H9 (cell line): ENCODE measurements at regions not wholly inside any gene's neighbourhood (a gene's known extent, or its start where the extent isn't known, plus 50 kb on each side); places are given as distances from the start of the nearest gene placed in this dataset.

Source experiments
- DNase-seq: peaks from one replicate; pipeline ENCODE4 v3.0.0-alpha.2; 2017
- H2AFZ ChIP-seq: one replicate; pipeline ENCODE4 v1.6.1; 2013; ENCODE audit warnings: mild to moderate bottlenecking, low read length, control low read depth, moderate library complexity
- H2AK5ac ChIP-seq: 2 replicates; pipeline ENCODE4 v1.6.1; 2013; ENCODE audit warnings: low read length, control low read depth, mixed read lengths; ENCODE audit not compliant: insufficient read length
- H2BK120ac ChIP-seq: one replicate; pipeline ENCODE4 v1.6.1; 2013; ENCODE audit warnings: low read depth, mild to moderate bottlenecking, low read length, control low read depth, inconsistent platforms; ENCODE audit not compliant: poor library complexity, severe bottlenecking
- H2BK12ac ChIP-seq: 2 replicates; pipeline ENCODE4 v1.6.1; 2013; ENCODE audit warnings: low read length, control low read depth, mixed read lengths, low read depth; ENCODE audit not compliant: insufficient read length
- H2BK15ac ChIP-seq: 2 replicates; pipeline ENCODE4 v1.6.1; 2013; ENCODE audit warnings: low read depth, low read length, control low read depth
- H2BK20ac ChIP-seq: one replicate; pipeline ENCODE4 v1.6.1; 2013; ENCODE audit warnings: low read depth, mild to moderate bottlenecking, low read length, control low read depth, inconsistent platforms; ENCODE audit not compliant: poor library complexity, severe bottlenecking
- H2BK5ac ChIP-seq: 2 replicates; pipeline ENCODE4 v1.6.1; 2013; ENCODE audit warnings: low read length, control low read depth, mixed read lengths; ENCODE audit not compliant: insufficient read length
- H3K14ac ChIP-seq: 2 replicates; pipeline ENCODE4 v1.6.1; 2013; ENCODE audit warnings: low read length, control low read depth; ENCODE audit not compliant: insufficient read depth
- H3K18ac ChIP-seq: 2 replicates; pipeline ENCODE4 v1.6.1; 2013; ENCODE audit warnings: low read depth, mild to moderate bottlenecking, mixed read lengths, low read length, control low read depth; ENCODE audit not compliant: insufficient read length
- H3K23ac ChIP-seq: 2 replicates; pipeline ENCODE4 v1.6.1; 2013; ENCODE audit warnings: low read length, control low read depth, mixed read lengths, low read depth; ENCODE audit not compliant: insufficient read length
- H3K23me2 ChIP-seq: 2 replicates; pipeline ENCODE4 v1.6.1; 2013; ENCODE audit warnings: low read depth, mild to moderate bottlenecking, mixed read lengths, low read length, control low read depth; ENCODE audit not compliant: insufficient read length, poor library complexity, severe bottlenecking
- H3K27ac ChIP-seq: 2 replicates; pipeline ENCODE4 v1.5.1; 2013; ENCODE audit warnings: low read length, control low read depth, mixed read lengths, low read depth; ENCODE audit not compliant: insufficient read length
- H3K27me3 ChIP-seq: 2 replicates; pipeline ENCODE4 v1.6.1; 2013; ENCODE audit warnings: low read length, control low read depth, inconsistent platforms; ENCODE audit not compliant: insufficient read depth
- H3K4ac ChIP-seq: 2 replicates; pipeline ENCODE4 v1.6.1; 2013; ENCODE audit warnings: low read depth, mild to moderate bottlenecking, control low read depth, inconsistent platforms, low read length, moderate library complexity
- H3K4me1 ChIP-seq: 2 replicates; pipeline ENCODE4 v1.6.1; 2013; ENCODE audit warnings: low read length, control low read depth, inconsistent platforms; ENCODE audit not compliant: insufficient read depth
- H3K4me2 ChIP-seq: 2 replicates; pipeline ENCODE4 v1.6.1; 2013; ENCODE audit warnings: low read length, control low read depth, mixed read lengths; ENCODE audit not compliant: insufficient read length, insufficient read depth
- H3K56ac ChIP-seq: 2 replicates; pipeline ENCODE4 v1.6.1; 2013; ENCODE audit warnings: low read depth, mild to moderate bottlenecking, mixed read lengths, low read length, control low read depth; ENCODE audit not compliant: insufficient read length
- H3K79me1 ChIP-seq: 2 replicates; pipeline ENCODE4 v1.6.1; 2013; ENCODE audit warnings: low read depth, mild to moderate bottlenecking, moderate library complexity, low read length, control low read depth, inconsistent platforms; ENCODE audit not compliant: insufficient read depth, poor library complexity, severe bottlenecking
- H3K79me2 ChIP-seq: 2 replicates; pipeline ENCODE4 v1.6.1; 2013; ENCODE audit warnings: low read length, control low read depth, inconsistent platforms; ENCODE audit not compliant: insufficient read depth
- H3K9ac ChIP-seq: 2 replicates; pipeline ENCODE4 v1.6.1; 2013; ENCODE audit warnings: low read length, control low read depth, mixed read lengths; ENCODE audit not compliant: insufficient read length; ENCODE audit errors: extremely low read depth
- H3K9me3 ChIP-seq: one replicate; pipeline ENCODE4 v1.6.1; 2013; ENCODE audit warnings: low read depth, low read length, inconsistent platforms; ENCODE audit not compliant: control insufficient read depth
- H3T11ph ChIP-seq: one replicate; pipeline ENCODE4 v1.6.1; 2013; ENCODE audit warnings: mild to moderate bottlenecking, low read length, control low read depth, inconsistent platforms
- H4K20me1 ChIP-seq: one replicate; pipeline ENCODE4 v1.6.1; 2013; ENCODE audit not compliant: control insufficient read depth, insufficient read length, insufficient read depth
- H4K5ac ChIP-seq: 2 replicates; pipeline ENCODE4 v1.6.1; 2013; ENCODE audit warnings: low read depth, mild to moderate bottlenecking, mixed read lengths, low read length, control low read depth; ENCODE audit not compliant: insufficient read length
- H4K8ac ChIP-seq: replicated peaks from 2 replicates; pipeline ENCODE4 v1.6.1; 2013; ENCODE audit warnings: low read length, control low read depth, mixed read lengths, low read depth; ENCODE audit not compliant: insufficient read length
- H4K91ac ChIP-seq: 2 replicates; pipeline ENCODE4 v1.6.1; 2013; ENCODE audit warnings: low read depth, mild to moderate bottlenecking, moderate library complexity, mixed read lengths, low read length, control low read depth; ENCODE audit not compliant: insufficient read length
- H3K27ac Mint-ChIP-seq, 3 experiments: 2 replicates in 2 of 3; 3 replicates in 1 of 3; pipeline ENCODE4 v1.8.0; 2020 to 2021; ENCODE audit warnings: mixed read lengths in 3 of 3, mild to moderate bottlenecking in 1 of 3, moderate library complexity in 1 of 3
- H3K27me3 Mint-ChIP-seq: 2 replicates; pipeline ENCODE4 v1.8.0; 2021; ENCODE audit warnings: low read depth, mild to moderate bottlenecking, moderate library complexity, mixed read lengths
- H3K36me3 Mint-ChIP-seq, 3 experiments: 2 replicates in 2 of 3; 3 replicates in 1 of 3; pipeline ENCODE4 v1.8.0; 2020 to 2021; ENCODE audit warnings: low read depth in 3 of 3, mixed read lengths in 3 of 3; ENCODE audit not compliant: insufficient read depth in 1 of 3
- H3K4me1 Mint-ChIP-seq, 2 experiments: 2 replicates each; pipeline ENCODE4 v1.8.0; 2020; ENCODE audit warnings: mixed read lengths in 2 of 2
- H3K4me3 Mint-ChIP-seq, 2 experiments: 2 replicates in 1 of 2; 3 replicates in 1 of 2; pipeline ENCODE4 v1.8.0; 2020 to 2021; ENCODE audit warnings: mild to moderate bottlenecking in 2 of 2, mixed read lengths in 2 of 2, moderate library complexity in 1 of 2
- H3K9me3 Mint-ChIP-seq, 2 experiments: 2 replicates in 1 of 2; 3 replicates in 1 of 2; pipeline ENCODE4 v1.8.0; 2020; ENCODE audit warnings: mild to moderate bottlenecking in 2 of 2, mixed read lengths in 2 of 2, moderate library complexity in 1 of 2
- WGBS: extraction: QIAGEN DNeasy Blood & Tissue Kit; methylation state at CpG from one replicate; pipeline ENCODE4 v1.1.7; 2013; ENCODE audit warnings: missing lambda C conversion rate, low lambda C conversion rate, mixed read lengths; ENCODE audit not compliant: insufficient read length; ENCODE audit errors: extremely low coverage; 5-methylcytosine and 5-hydroxymethylcytosine counted together
- TF ChIP-seq, protein P1 (sequence below): fragments of 200-600 bp; sonication (generic); conservative IDR thresholded peaks from 3 replicates; pipeline ENCODE4 v1.8.0; 2021; ENCODE audit warnings: antibody characterized with exemption, mild to moderate bottlenecking

- H2BK5ac ChIP-seq: no peak overlapping the region
- H4K91ac ChIP-seq: no peak overlapping the region
- H3K4me1 Mint-ChIP-seq: peaks cover 11% of the 10 kb centered on the region in 2 experiments
- no peak overlapping the region for H2AFZ ChIP-seq
- H3K23me2 ChIP-seq: no peaks in the 10 kb centered on the region
- no peaks in the 10 kb centered on the region for H3K9me3 ChIP-seq
- H3K4me3 Mint-ChIP-seq: no peak overlapping the region
- H3K23ac ChIP-seq: no peak overlapping the region
- TF ChIP-seq, protein P1, sequence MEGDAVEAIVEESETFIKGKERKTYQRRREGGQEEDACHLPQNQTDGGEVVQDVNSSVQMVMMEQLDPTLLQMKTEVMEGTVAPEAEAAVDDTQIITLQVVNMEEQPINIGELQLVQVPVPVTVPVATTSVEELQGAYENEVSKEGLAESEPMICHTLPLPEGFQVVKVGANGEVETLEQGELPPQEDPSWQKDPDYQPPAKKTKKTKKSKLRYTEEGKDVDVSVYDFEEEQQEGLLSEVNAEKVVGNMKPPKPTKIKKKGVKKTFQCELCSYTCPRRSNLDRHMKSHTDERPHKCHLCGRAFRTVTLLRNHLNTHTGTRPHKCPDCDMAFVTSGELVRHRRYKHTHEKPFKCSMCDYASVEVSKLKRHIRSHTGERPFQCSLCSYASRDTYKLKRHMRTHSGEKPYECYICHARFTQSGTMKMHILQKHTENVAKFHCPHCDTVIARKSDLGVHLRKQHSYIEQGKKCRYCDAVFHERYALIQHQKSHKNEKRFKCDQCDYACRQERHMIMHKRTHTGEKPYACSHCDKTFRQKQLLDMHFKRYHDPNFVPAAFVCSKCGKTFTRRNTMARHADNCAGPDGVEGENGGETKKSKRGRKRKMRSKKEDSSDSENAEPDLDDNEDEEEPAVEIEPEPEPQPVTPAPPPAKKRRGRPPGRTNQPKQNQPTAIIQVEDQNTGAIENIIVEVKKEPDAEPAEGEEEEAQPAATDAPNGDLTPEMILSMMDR: no peak
- no peak overlapping the region for H2BK12ac ChIP-seq
- no peak overlapping the region for H4K8ac ChIP-seq
- no peaks in the 10 kb centered on the region for H4K20me1 ChIP-seq
- H3K56ac ChIP-seq: no peak overlapping the region
- H3K9ac ChIP-seq: no peak overlapping the region
- no peak overlapping the region for H3K27ac ChIP-seq
- no peak for DNase-seq
- no peak overlapping the region for H3T11ph ChIP-seq
- H3K27me3 Mint-ChIP-seq: no peaks in the 10 kb centered on the region
- H3K36me3 Mint-ChIP-seq: no peaks in the 10 kb centered on the region
- H3K4me2 ChIP-seq: no peak overlapping the region
- no peak overlapping the region for H4K5ac ChIP-seq
- no peaks in the 10 kb centered on the region for H3K79me2 ChIP-seq
- H2BK15ac ChIP-seq: no peak overlapping the region
- no peak overlapping the region for H3K18ac ChIP-seq
- H3K14ac ChIP-seq: no peak overlapping the region
- H3K4me1 ChIP-seq: no peaks in the 10 kb centered on the region
- H3K27ac Mint-ChIP-seq: no peak overlapping the region
- H3K9me3 Mint-ChIP-seq: no peaks in the 10 kb centered on the region; a peak in 1 of 5 replicates
- no peak overlapping the region for H2BK20ac ChIP-seq
- no peak overlapping the region for H2BK120ac ChIP-seq
- H3K79me1 ChIP-seq: no peaks in the 10 kb centered on the region
- no CpG with 5 or more reads among the region's 3 CpGs for WGBS
- H2AK5ac ChIP-seq: no peak overlapping the region
- H3K4ac ChIP-seq: no peak overlapping the region
- H3K27me3 ChIP-seq: no peaks in the 10 kb centered on the region
Observed at GRCh38 chr1:208637181-208637580, 393.0 kb upstream of the PLXNA2 start.
